ENCODE measurements at regions not wholly inside any gene's neighbourhood (a gene's known extent, or its start where the extent isn't known, plus 50 kb on each side); places are given as distances from the start of the nearest gene placed in this dataset.

- TF ChIP-seq POLR2A (IDR thresholded peaks at IDR 0.05; ENCODE audit: low read depth, low read length) (no peak), POLR2AphosphoS5 (IDR thresholded peaks at IDR 0.05; ENCODE audit: low read depth, low read length) (no peak), SPI1 (IDR thresholded peaks at IDR 0.05; ENCODE audit: low read depth, low read length) (no peak), TAF1 (IDR thresholded peaks at IDR 0.05; ENCODE audit: low read depth, low read length) (no peak), PAX5 (IDR thresholded peaks at IDR 0.05; ENCODE audit: insufficient read depth, low read length, severe bottlenecking) (no peak)
These were observed 1043.2 kb downstream of the PCDH18 start for GRCh38 chr4:136489101-136489500.
